ENCODE measurements at regions not wholly inside any gene's neighbourhood (a gene's known extent, or its start where the extent isn't known, plus 50 kb on each side); places are given as distances from the start of the nearest gene placed in this dataset.

GRCh38 chr3:64329037-64329436 is 103.8 kb upstream of the PRICKLE2 start:
- TF ChIP-seq CTCF (IDR thresholded peaks at IDR 0.05) (peak; percentile 20), EZH2 (IDR thresholded peaks at IDR 0.05) (no peak), EZH2phosphoT487 (IDR thresholded peaks at IDR 0.05) (no peak)
